ENCODE measurements at regions not wholly inside any gene's neighbourhood (a gene's known extent, or its start where the extent isn't known, plus 50 kb on each side); places are given as distances from the start of the nearest gene placed in this dataset.

GRCh38 chr20:39835130-39835842, 853.8 kb downstream of the MAFB start:
- no peaks in the 10 kb centered on the region for H4K20me1 ChIP-seq (ENCODE audit: insufficient read depth, low read length)
- no peaks in the 10 kb centered on the region for H3K79me2 ChIP-seq (ENCODE audit: insufficient read depth, low read length)
- H3K9me3 ChIP-seq (ENCODE audit: low read length), result no peaks in the 10 kb centered on the region
- no peak overlapping the region for H3K4me3 ChIP-seq (ENCODE audit: low read depth, low read length, poor library complexity, severe bottlenecking)
- H3F3A ChIP-seq (ENCODE audit: insufficient read depth, low read length), result no peaks in the 10 kb centered on the region
- H3K27ac ChIP-seq (ENCODE audit: low read depth, low read length, poor library complexity, severe bottlenecking), result no peak overlapping the region
- no peaks in the 10 kb centered on the region for H3K4me1 ChIP-seq (ENCODE audit: insufficient read depth, low read length, severe bottlenecking)
- no peak overlapping the region for H3K4me2 ChIP-seq (ENCODE audit: low read length)
- no peak for TF ChIP-seq EZH2 (IDR thresholded peaks at IDR 0.05; ENCODE audit: borderline replicate concordance, low read length)
- TF ChIP-seq, protein P1, sequence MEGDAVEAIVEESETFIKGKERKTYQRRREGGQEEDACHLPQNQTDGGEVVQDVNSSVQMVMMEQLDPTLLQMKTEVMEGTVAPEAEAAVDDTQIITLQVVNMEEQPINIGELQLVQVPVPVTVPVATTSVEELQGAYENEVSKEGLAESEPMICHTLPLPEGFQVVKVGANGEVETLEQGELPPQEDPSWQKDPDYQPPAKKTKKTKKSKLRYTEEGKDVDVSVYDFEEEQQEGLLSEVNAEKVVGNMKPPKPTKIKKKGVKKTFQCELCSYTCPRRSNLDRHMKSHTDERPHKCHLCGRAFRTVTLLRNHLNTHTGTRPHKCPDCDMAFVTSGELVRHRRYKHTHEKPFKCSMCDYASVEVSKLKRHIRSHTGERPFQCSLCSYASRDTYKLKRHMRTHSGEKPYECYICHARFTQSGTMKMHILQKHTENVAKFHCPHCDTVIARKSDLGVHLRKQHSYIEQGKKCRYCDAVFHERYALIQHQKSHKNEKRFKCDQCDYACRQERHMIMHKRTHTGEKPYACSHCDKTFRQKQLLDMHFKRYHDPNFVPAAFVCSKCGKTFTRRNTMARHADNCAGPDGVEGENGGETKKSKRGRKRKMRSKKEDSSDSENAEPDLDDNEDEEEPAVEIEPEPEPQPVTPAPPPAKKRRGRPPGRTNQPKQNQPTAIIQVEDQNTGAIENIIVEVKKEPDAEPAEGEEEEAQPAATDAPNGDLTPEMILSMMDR (IDR thresholded peaks at IDR 0.05; ENCODE audit: low read length), result no peak
- no peak overlapping the region for H3K9ac ChIP-seq (ENCODE audit: low read length)
- H3K9me2 ChIP-seq (ENCODE audit: low read depth, low read length), result no peaks in the 10 kb centered on the region
- no peaks in the 10 kb centered on the region for H3K27me3 ChIP-seq (ENCODE audit: insufficient read depth, low read length)
- H2AFZ ChIP-seq (ENCODE audit: low read length), result no peak overlapping the region
- H3K36me3 ChIP-seq (ENCODE audit: insufficient read depth, low read length), result no peaks in the 10 kb centered on the region

GRCh38 chr20:39830903-39831302, 858.1 kb downstream of the MAFB start:
- Histone ChIP-seq H3K36me3 (ENCODE audit: insufficient read depth, low read length) (no peaks in the 10 kb centered on the region), H3K9ac (ENCODE audit: low read length) (no peak overlapping the region), H3K27ac (ENCODE audit: low read depth, low read length, poor library complexity, severe bottlenecking) (no peak overlapping the region), H3K9me3 (ENCODE audit: low read length) (no peaks in the 10 kb centered on the region), H3K79me2 (ENCODE audit: insufficient read depth, low read length) (no peaks in the 10 kb centered on the region), H4K20me1 (ENCODE audit: insufficient read depth, low read length) (no peaks in the 10 kb centered on the region), H3K4me1 (ENCODE audit: insufficient read depth, low read length, severe bottlenecking) (peaks cover 9% of the 10 kb centered on the region), H3F3A (ENCODE audit: insufficient read depth, low read length) (no peaks in the 10 kb centered on the region), H3K27me3 (ENCODE audit: insufficient read depth, low read length) (no peaks in the 10 kb centered on the region), H2AFZ (ENCODE audit: low read length) (no peak overlapping the region), H3K4me2 (ENCODE audit: low read length) (no peak overlapping the region), H3K4me3 (ENCODE audit: low read depth, low read length, poor library complexity, severe bottlenecking) (no peak overlapping the region), H3K9me2 (ENCODE audit: low read depth, low read length) (no peaks in the 10 kb centered on the region)
- TF ChIP-seq, protein P1 (IDR thresholded peaks at IDR 0.05; ENCODE audit: low read length), result no peak
- TF ChIP-seq EZH2 (IDR thresholded peaks at IDR 0.05; ENCODE audit: borderline replicate concordance, low read length), result no peak

DNA sequence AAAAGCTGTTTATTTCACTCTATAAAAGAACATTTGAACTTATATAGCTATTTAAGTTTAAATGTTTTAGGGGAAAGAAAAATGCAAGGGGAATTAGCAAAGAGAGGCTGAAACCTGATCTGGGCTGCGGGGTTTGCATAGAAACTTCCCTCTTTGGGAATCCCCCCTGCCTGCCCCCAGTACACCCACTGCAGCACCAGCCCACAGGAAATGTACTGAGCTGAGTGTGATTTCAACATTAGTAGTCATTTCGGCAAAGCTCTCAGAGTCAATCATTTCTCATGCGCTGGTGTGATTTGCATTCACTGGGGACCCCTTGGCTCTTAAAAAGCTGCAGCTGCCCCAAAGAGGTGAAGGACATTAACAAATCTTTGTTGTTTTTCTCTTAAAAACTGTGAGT, 859.4 kb downstream of the MAFB start:
- Histone ChIP-seq H2AFZ (ENCODE audit: low read length) (no peak overlapping the region), H3K79me2 (ENCODE audit: insufficient read depth, low read length) (no peaks in the 10 kb centered on the region), H3K4me2 (ENCODE audit: low read length) (no peak overlapping the region; the same call in 1 of the 2 replicates), H3K27me3 (ENCODE audit: insufficient read depth, low read length) (no peaks in the 10 kb centered on the region), H3K27ac (ENCODE audit: low read depth, low read length, poor library complexity, severe bottlenecking) (peak overlapping the region; percentile 42), H3K9ac (ENCODE audit: low read length) (no peak overlapping the region), H3K4me1 (ENCODE audit: insufficient read depth, low read length, severe bottlenecking) (peaks cover 9% of the 10 kb centered on the region), H3K9me2 (ENCODE audit: low read depth, low read length) (no peaks in the 10 kb centered on the region), H3K9me3 (ENCODE audit: low read length) (no peaks in the 10 kb centered on the region), H3K36me3 (ENCODE audit: insufficient read depth, low read length) (no peaks in the 10 kb centered on the region), H4K20me1 (ENCODE audit: insufficient read depth, low read length) (no peaks in the 10 kb centered on the region), H3F3A (ENCODE audit: insufficient read depth, low read length) (no peaks in the 10 kb centered on the region), H3K4me3 (ENCODE audit: low read depth, low read length, poor library complexity, severe bottlenecking) (no peak overlapping the region)
- TF ChIP-seq, protein P1 (IDR thresholded peaks at IDR 0.05; ENCODE audit: low read length), result no peak
- TF ChIP-seq EZH2 (IDR thresholded peaks at IDR 0.05; ENCODE audit: borderline replicate concordance, low read length), result no peak
